ENCODE measurements at regions not wholly inside any gene's neighbourhood (a gene's known extent, or its start where the extent isn't known, plus 50 kb on each side); places are given as distances from the start of the nearest gene placed in this dataset.

- TF ChIP-seq, protein P1, sequence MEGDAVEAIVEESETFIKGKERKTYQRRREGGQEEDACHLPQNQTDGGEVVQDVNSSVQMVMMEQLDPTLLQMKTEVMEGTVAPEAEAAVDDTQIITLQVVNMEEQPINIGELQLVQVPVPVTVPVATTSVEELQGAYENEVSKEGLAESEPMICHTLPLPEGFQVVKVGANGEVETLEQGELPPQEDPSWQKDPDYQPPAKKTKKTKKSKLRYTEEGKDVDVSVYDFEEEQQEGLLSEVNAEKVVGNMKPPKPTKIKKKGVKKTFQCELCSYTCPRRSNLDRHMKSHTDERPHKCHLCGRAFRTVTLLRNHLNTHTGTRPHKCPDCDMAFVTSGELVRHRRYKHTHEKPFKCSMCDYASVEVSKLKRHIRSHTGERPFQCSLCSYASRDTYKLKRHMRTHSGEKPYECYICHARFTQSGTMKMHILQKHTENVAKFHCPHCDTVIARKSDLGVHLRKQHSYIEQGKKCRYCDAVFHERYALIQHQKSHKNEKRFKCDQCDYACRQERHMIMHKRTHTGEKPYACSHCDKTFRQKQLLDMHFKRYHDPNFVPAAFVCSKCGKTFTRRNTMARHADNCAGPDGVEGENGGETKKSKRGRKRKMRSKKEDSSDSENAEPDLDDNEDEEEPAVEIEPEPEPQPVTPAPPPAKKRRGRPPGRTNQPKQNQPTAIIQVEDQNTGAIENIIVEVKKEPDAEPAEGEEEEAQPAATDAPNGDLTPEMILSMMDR (IDR thresholded peaks at IDR 0.05): no peak
- no peak for TF ChIP-seq POLR2A (IDR thresholded peaks at IDR 0.05)
Observed at GRCh38 chr7:13097499-13097898, 410.1 kb downstream of the ARL4A start.
